ENCODE measurements at regions not wholly inside any gene's neighbourhood (a gene's known extent, or its start where the extent isn't known, plus 50 kb on each side); places are given as distances from the start of the nearest gene placed in this dataset.

GRCh38 chr11:19365743-19366410 lies 125.1 kb upstream of the E2F8 start:
- TF ChIP-seq, protein P1, sequence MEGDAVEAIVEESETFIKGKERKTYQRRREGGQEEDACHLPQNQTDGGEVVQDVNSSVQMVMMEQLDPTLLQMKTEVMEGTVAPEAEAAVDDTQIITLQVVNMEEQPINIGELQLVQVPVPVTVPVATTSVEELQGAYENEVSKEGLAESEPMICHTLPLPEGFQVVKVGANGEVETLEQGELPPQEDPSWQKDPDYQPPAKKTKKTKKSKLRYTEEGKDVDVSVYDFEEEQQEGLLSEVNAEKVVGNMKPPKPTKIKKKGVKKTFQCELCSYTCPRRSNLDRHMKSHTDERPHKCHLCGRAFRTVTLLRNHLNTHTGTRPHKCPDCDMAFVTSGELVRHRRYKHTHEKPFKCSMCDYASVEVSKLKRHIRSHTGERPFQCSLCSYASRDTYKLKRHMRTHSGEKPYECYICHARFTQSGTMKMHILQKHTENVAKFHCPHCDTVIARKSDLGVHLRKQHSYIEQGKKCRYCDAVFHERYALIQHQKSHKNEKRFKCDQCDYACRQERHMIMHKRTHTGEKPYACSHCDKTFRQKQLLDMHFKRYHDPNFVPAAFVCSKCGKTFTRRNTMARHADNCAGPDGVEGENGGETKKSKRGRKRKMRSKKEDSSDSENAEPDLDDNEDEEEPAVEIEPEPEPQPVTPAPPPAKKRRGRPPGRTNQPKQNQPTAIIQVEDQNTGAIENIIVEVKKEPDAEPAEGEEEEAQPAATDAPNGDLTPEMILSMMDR (IDR thresholded peaks at IDR 0.05; ENCODE audit: low read depth, low read length, missing control alignments), result no peak
- no peak overlapping the region for H3K4me3 ChIP-seq (ENCODE audit: low read depth, low read length)
- DNase-seq (ENCODE audit: low read depth), result no peak

DNA sequence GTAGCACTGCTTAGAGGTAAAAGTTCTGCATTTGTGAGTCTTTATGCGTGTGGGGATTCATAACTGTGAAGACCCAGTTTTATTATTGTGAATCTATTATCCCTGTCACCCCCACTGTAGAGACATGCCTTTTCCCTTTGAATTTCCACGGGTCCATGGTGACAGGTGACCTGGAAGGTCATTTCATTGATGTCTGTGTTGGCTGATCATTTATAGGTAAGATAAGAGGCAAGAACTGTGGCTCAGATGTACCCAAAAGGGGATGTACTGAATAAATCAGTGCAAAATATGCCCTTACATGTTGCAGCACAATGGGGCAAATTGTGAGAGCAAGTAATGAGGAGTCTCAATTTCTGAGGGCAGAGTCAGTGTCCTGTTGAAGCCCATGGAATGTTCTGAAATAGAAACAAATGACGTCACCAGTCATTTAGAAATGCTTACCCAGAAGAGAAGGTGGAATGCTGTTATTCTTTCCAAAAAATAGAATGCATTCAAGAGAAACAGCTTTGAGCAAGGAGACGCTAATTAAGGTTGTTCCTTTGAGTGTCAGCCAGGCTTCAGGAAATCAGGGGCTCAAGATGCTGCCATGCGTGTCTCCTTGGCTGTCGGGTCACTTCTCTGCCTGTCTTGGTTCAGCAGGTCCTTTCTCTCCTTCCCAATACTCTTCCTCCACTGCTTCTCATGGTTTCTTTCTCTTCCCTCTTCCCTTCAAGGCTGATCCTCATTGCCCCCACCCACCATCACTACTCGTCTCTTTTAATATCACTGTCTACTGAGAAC lies 118.7 kb upstream of the E2F8 start:
- TF ChIP-seq, protein P1 (IDR thresholded peaks at IDR 0.05; ENCODE audit: low read depth, low read length, missing control alignments), result no peak
- DNase-seq (ENCODE audit: low read depth), result no peak
- H3K4me3 ChIP-seq (ENCODE audit: low read depth, low read length), result no peak overlapping the region

DNA sequence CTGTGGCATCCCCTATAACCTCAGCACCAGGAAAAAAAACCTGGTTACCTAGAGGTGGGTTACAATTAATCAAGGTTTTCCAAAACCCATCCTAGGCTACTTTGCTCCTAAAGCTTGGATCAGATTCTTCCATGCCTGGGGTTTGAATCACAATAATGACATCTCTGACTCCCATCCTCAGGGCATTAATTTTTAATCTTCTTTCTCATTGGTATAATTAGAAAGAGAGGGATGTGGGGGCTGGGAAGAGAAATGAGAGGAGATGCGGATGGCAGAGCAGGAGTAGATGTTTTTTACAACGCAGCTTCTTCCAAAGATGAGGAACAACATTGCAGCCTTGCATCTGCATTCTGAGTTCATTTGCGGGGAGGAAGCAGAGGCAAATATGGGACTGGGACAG lies 117.2 kb upstream of the E2F8 start:
- no peak for DNase-seq (ENCODE audit: low read depth)
- no peak overlapping the region for H3K4me3 ChIP-seq (ENCODE audit: low read depth, low read length)
- TF ChIP-seq, protein P1 (IDR thresholded peaks at IDR 0.05; ENCODE audit: low read depth, low read length, missing control alignments), result no peak

DNA sequence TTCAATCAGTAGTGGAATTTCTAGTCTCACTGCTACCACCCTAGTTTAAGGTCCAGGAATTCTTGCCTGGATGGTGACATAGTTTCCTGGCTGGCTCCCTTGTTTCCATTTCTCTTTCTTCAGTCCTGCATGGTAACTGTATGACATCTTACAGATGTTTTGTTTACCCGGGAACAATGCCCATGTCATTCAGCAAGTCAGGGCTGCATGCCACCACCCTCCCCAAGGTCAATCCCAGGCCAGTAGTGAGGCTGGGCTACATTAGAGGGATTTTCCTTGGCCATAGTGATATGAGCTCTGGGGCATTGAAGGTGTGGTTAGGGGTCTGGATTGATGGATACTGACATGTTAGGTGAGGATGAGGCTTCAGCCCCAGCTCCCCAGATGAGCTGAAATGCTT lies 114.9 kb upstream of the E2F8 start:
- TF ChIP-seq, protein P1 (IDR thresholded peaks at IDR 0.05; ENCODE audit: low read depth, low read length, missing control alignments), result no peak
- H3K4me3 ChIP-seq (ENCODE audit: low read depth, low read length), result no peak overlapping the region
- no peak for DNase-seq (ENCODE audit: low read depth)

GRCh38 chr11:19353287-19353850 lies 112.6 kb upstream of the E2F8 start:
- TF ChIP-seq, protein P1 (IDR thresholded peaks at IDR 0.05; ENCODE audit: low read depth, low read length, missing control alignments), result no peak
- no peak overlapping the region for H3K4me3 ChIP-seq (ENCODE audit: low read depth, low read length)
- DNase-seq (ENCODE audit: low read depth), result no peak

- DNase-seq (ENCODE audit: low read depth), result no peak
- H3K4me3 ChIP-seq (ENCODE audit: low read depth, low read length), result no peak overlapping the region
- TF ChIP-seq, protein P1 (IDR thresholded peaks at IDR 0.05; ENCODE audit: low read depth, low read length, missing control alignments), result no peak
These were observed 112.0 kb upstream of the E2F8 start for GRCh38 chr11:19352771-19353160.

Measured in GM12864 (cell line).